ENCODE measurements at regions not wholly inside any gene's neighbourhood (a gene's known extent, or its start where the extent isn't known, plus 50 kb on each side); places are given as distances from the start of the nearest gene placed in this dataset.

DNA sequence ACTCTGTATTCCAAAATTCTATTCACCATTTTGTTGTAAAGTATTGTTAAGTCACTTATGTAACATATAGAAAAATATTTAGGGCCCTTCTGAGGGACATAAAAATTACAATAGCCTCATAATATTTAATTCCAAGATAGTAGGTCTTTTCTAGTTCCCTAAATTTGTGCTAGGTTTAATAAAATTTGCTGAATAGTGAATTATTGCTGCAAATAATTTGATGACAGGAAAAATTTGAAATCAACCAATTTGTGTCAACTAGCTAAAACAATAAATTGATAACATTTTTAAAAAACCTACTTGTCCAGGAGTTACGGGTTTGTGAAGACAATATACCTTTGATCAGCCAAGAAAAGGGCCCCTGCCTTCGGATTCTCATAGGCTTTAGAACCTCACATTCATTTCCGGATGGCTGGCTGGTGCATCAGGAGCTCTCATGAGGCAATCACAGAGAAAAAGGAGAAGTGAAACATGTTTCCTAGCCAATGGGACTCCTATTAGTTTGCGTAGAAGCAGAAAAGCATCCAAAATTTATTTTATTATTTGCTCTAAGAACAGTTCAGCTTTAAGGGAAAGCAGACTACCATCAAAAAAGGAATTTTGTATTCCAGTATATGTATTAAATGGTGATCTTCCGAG, 177.2 kb downstream of the LRRC3B start:
- H3K9ac ChIP-seq (ENCODE audit: insufficient read depth, low read depth, low read length) = no peak overlapping the region
- peaks cover 9% of the 10 kb centered on the region for H3K4me1 ChIP-seq (ENCODE audit: insufficient read depth, low read length)
- FAIRE-seq = no peak
- H3K27ac ChIP-seq (ENCODE audit: extremely low read length, insufficient read depth, low read length) = no peak overlapping the region
- no peak for ATAC-seq
- H3K4me2 ChIP-seq (ENCODE audit: low read depth, low read length) = no peak overlapping the region
- no TSS peak for BruUV-seq (replicated peaks)
- no peak for DNase-seq (ENCODE audit: low spot score)
- H2AFZ ChIP-seq (ENCODE audit: low read length) = no peak overlapping the region
- H4K20me1 ChIP-seq (ENCODE audit: insufficient read depth, low read length) = no peaks in the 10 kb centered on the region
- H3K4me3 ChIP-seq (replicated peaks in 1 of 3; ENCODE audit: insufficient read depth in 1 of 3, low read depth in 2 of 3, low read length in 3 of 3) = no peak overlapping the region
- H3K9me3 ChIP-seq (ENCODE audit: low read length) = no peaks in the 10 kb centered on the region; the same call in 1 of the 2 replicates
- intact Hi-C loops (cut with micrococcal nuclease; ENCODE audit: unreplicated experiment) = no loop called here
- POLR2A ChIA-PET = no interaction called here
- no peaks in the 10 kb centered on the region for H3K27me3 ChIP-seq (ENCODE audit: control insufficient read depth in 1 of 2, insufficient read depth in 2 of 2, low read length in 2 of 2)
- in situ Hi-C loops (cut with HindIII; ENCODE audit: extremely low pct_ligation_motif_present, low pct_unique_long_range_greater_than_20kb) = no loop called here
- no peaks in the 10 kb centered on the region for H3K36me3 ChIP-seq (replicated peaks in 1 of 2; ENCODE audit: control insufficient read depth in 1 of 2, insufficient read depth in 2 of 2, low read length in 2 of 2)
- H3K79me2 ChIP-seq (ENCODE audit: insufficient read depth, low read length) = no peaks in the 10 kb centered on the region
- CTCF ChIA-PET (ENCODE audit: low intra/inter-chr PET ratio, low total read pairs) = no interaction called here
- 13% methylated on average over 5 of the region's 5 CpGs for WGBS (ENCODE audit: low lambda C conversion rate)
- no peak for TF ChIP-seq FOXJ3 (CRISPR knock-in tag; IDR thresholded peaks at IDR 0.05; ENCODE audit: borderline replicate concordance)
- TF ChIP-seq KAT8 (CRISPR knock-in tag; IDR thresholded peaks at IDR 0.05) = no peak
- TF ChIP-seq HOXA7 (CRISPR knock-in tag; IDR thresholded peaks at IDR 0.05) = no peak
- peak in 1 of 2 experiments; percentile 74; a peak in 3 of 4 replicates for TF ChIP-seq MAFK (conservative IDR thresholded peaks at IDR 0.05 in 1 of 2, IDR thresholded peaks at IDR 0.05 in 1 of 2; ENCODE audit: low read length in 2 of 2)
- TF ChIP-seq ZNF430 (CRISPR knock-in tag; IDR thresholded peaks at IDR 0.05) = no peak
- TF ChIP-seq REXO4 (CRISPR knock-in tag; IDR thresholded peaks at IDR 0.05; ENCODE audit: borderline replicate concordance) = no peak
- no peak for TF ChIP-seq ZNF274 (CRISPR knock-in tag; IDR thresholded peaks at IDR 0.05)
- no peak for TF ChIP-seq ZMYM3 (CRISPR knock-in tag; IDR thresholded peaks at IDR 0.05)
- TF ChIP-seq, protein P1, sequence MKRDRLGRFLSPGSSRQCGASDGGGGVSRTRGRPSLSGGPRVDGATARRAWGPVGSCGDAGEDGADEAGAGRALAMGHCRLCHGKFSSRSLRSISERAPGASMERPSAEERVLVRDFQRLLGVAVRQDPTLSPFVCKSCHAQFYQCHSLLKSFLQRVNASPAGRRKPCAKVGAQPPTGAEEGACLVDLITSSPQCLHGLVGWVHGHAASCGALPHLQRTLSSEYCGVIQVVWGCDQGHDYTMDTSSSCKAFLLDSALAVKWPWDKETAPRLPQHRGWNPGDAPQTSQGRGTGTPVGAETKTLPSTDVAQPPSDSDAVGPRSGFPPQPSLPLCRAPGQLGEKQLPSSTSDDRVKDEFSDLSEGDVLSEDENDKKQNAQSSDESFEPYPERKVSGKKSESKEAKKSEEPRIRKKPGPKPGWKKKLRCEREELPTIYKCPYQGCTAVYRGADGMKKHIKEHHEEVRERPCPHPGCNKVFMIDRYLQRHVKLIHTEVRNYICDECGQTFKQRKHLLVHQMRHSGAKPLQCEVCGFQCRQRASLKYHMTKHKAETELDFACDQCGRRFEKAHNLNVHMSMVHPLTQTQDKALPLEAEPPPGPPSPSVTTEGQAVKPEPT (CRISPR knock-in tag; IDR thresholded peaks at IDR 0.05; ENCODE audit: low read depth) = no peak
- peak; percentile 75 for TF ChIP-seq MAFF (IDR thresholded peaks at IDR 0.05; ENCODE audit: low read depth, low read length)

Data from HepG2 (cell line).